HL-60 (cell line): ENCODE measurements at regions not wholly inside any gene's neighbourhood (a gene's known extent, or its start where the extent isn't known, plus 50 kb on each side); places are given as distances from the start of the nearest gene placed in this dataset.

Source experiments
- GABPA ChIP-seq: IDR thresholded peaks from 2 replicates; pipeline ENCODE4 v1.6.1; 2012; ENCODE audit warnings: low read depth
- POLR2AphosphoS5 ChIP-seq: IDR thresholded peaks from 2 replicates; pipeline ENCODE4 v1.6.1; 2012; ENCODE audit warnings: low read depth
- REST ChIP-seq: IDR thresholded peaks from 2 replicates; pipeline ENCODE4 v1.6.1; 2012; ENCODE audit warnings: low read depth; ENCODE audit not compliant: insufficient replicate concordance
- SPI1 ChIP-seq: IDR thresholded peaks from 2 replicates; pipeline ENCODE4 v1.6.1; 2012; ENCODE audit warnings: low read depth, mild to moderate bottlenecking, borderline replicate concordance
- TF ChIP-seq, protein P1 (sequence below): IDR thresholded peaks from one replicate; pipeline ENCODE4 v1.5.1; 2011; ENCODE audit warnings: low read length, control low read depth, inconsistent platforms; ENCODE audit not compliant: insufficient read depth

DNA sequence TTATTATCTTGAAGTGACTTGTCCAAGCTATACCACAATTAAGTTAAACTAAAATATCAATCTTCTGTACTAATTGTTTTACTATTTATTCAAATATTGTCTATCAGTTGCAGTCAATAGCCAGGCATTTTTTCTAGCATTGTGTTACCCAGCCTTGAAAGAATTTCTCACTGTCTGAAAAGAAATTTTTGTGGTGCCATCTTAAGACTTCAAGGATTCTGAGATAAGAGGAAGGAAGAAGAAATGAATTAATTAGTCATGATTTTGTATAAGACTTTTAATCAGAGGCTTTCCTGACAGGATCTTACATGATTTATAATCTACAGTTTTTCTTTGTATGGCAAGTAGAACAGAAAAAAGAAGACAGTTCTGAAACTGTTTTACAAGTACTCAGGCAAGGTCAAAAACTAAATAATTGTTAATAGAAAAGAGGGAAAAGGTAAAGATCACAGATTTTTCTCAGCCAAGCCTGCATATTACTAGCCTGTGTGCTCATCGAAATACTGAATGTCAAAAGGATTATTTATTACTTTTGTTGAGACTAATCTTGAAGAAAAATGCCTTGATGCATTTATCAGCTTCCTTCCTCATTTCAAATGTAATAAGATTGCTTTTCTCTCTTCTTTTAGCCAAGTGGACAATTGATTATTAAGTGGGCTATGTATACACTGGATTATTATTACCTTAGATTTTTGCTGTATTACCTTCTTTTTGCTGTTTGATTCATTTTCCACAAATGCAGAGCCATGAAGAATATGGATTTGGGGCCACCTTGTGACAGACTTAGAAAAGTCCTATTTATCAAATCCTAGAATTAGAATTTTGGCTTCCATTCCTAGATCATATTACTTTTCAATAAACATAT lies 53.8 kb downstream of the CXCL1 start:
- TF ChIP-seq, protein P1, sequence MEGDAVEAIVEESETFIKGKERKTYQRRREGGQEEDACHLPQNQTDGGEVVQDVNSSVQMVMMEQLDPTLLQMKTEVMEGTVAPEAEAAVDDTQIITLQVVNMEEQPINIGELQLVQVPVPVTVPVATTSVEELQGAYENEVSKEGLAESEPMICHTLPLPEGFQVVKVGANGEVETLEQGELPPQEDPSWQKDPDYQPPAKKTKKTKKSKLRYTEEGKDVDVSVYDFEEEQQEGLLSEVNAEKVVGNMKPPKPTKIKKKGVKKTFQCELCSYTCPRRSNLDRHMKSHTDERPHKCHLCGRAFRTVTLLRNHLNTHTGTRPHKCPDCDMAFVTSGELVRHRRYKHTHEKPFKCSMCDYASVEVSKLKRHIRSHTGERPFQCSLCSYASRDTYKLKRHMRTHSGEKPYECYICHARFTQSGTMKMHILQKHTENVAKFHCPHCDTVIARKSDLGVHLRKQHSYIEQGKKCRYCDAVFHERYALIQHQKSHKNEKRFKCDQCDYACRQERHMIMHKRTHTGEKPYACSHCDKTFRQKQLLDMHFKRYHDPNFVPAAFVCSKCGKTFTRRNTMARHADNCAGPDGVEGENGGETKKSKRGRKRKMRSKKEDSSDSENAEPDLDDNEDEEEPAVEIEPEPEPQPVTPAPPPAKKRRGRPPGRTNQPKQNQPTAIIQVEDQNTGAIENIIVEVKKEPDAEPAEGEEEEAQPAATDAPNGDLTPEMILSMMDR = no peak
- TF ChIP-seq POLR2AphosphoS5 = no peak
- TF ChIP-seq REST = no peak
- TF ChIP-seq GABPA = no peak
- TF ChIP-seq SPI1 = no peak
